Liver (tissue), 7 donors: ENCODE measurements at regions not wholly inside any gene's neighbourhood (a gene's known extent, or its start where the extent isn't known, plus 50 kb on each side); places are given as distances from the start of the nearest gene placed in this dataset.

Experiments used
- DNase-seq: peaks from one replicate; pipeline ENCODE4 v3.0.0-alpha.2; 2017; ENCODE audit warnings: low spot score
- H3K27ac ChIP-seq, 2 donors: one replicate each; pipeline ENCODE4 v1.7.0; 2013; ENCODE audit warnings: inconsistent platforms in 2 of 2, low read length in 2 of 2, control low read depth in 1 of 2, low read depth in 1 of 2, mild to moderate bottlenecking in 1 of 2
- H3K27me3 ChIP-seq, 4 donors: one replicate each; pipeline versions ENCODE4 v1.6.1 to v1.7.0; 2013; ENCODE audit warnings: low read length in 3 of 4, inconsistent platforms in 1 of 4, mild to moderate bottlenecking in 1 of 4, moderate library complexity in 1 of 4; ENCODE audit not compliant: control insufficient read depth in 4 of 4, insufficient read depth in 4 of 4
- H3K36me3 ChIP-seq, 4 donors: one replicate each; pipeline versions ENCODE4 v1.6.1 to v1.7.0; 2013; ENCODE audit warnings: low read length in 3 of 4, mild to moderate bottlenecking in 3 of 4, low read depth in 1 of 4, moderate library complexity in 1 of 4; ENCODE audit not compliant: control insufficient read depth in 4 of 4, insufficient read depth in 3 of 4
- H3K4me1 ChIP-seq, 4 donors: one replicate each; pipeline versions ENCODE4 v1.6.1 to v1.7.0; 2013; ENCODE audit warnings: low read length in 3 of 4, mild to moderate bottlenecking in 3 of 4, moderate library complexity in 1 of 4; ENCODE audit not compliant: control insufficient read depth in 4 of 4, insufficient read depth in 4 of 4
- H3K4me3 ChIP-seq, 3 donors: one replicate each; pipeline versions ENCODE4 v1.6.1 to v1.7.0; 2013; ENCODE audit warnings: low read length in 3 of 3, control low read depth in 1 of 3, low read depth in 1 of 3, mild to moderate bottlenecking in 1 of 3
- H3K9ac ChIP-seq, 2 donors: one replicate each; pipeline ENCODE4 v1.7.0; 2013; ENCODE audit warnings: low read length in 2 of 2, mild to moderate bottlenecking in 2 of 2, moderate library complexity in 2 of 2, control low read depth in 1 of 2, low read depth in 1 of 2
- H3K9me3 ChIP-seq, 4 donors: one replicate each; pipeline versions ENCODE4 v1.6.1 to v1.7.0; 2013; ENCODE audit warnings: low read length in 3 of 4; ENCODE audit not compliant: control insufficient read depth in 4 of 4
- ATF3 ChIP-seq: IDR thresholded peaks from 2 replicates; pipeline ENCODE4 v1.6.1; 2016; ENCODE audit warnings: antibody characterized with exemption
- EGR1 ChIP-seq, 2 donors: IDR thresholded peaks; 2 replicates each; pipeline ENCODE4 v1.6.1; 2016 to 2018; ENCODE audit warnings: antibody characterized with exemption in 2 of 2, low read depth in 2 of 2
- FOXA1 ChIP-seq: IDR thresholded peaks from 2 replicates; pipeline ENCODE4 v1.6.1; 2016; ENCODE audit warnings: antibody characterized with exemption
- FOXA2 ChIP-seq: IDR thresholded peaks from 2 replicates; pipeline ENCODE4 v1.6.1; 2016; ENCODE audit warnings: antibody characterized with exemption
- GABPA ChIP-seq, 2 donors: IDR thresholded peaks in 1 of 2; conservative IDR thresholded peaks in 1 of 2; 2 replicates each; pipeline ENCODE4 v1.6.1; 2016; ENCODE audit warnings: antibody characterized with exemption in 2 of 2, mild to moderate bottlenecking in 1 of 2, moderate library complexity in 1 of 2
- HNF4A ChIP-seq, 2 donors: conservative IDR thresholded peaks; 2 replicates each; pipeline ENCODE4 v1.6.1; 2016; ENCODE audit warnings: antibody characterized with exemption in 2 of 2, mild to moderate bottlenecking in 2 of 2
- HNF4G ChIP-seq: IDR thresholded peaks from 2 replicates; pipeline ENCODE4 v1.6.1; 2016; ENCODE audit warnings: antibody characterized with exemption
- JUND ChIP-seq, 2 donors: IDR thresholded peaks; 2 replicates each; pipeline ENCODE4 v1.6.1; 2016; ENCODE audit warnings: antibody characterized with exemption in 2 of 2
- NR2F2 ChIP-seq: IDR thresholded peaks from 2 replicates; pipeline ENCODE4 v1.6.1; 2016; ENCODE audit warnings: antibody characterized with exemption
- RAD21 ChIP-seq, 2 donors: IDR thresholded peaks; 2 replicates each; pipeline ENCODE4 v1.6.1; 2016; ENCODE audit warnings: antibody characterized with exemption in 2 of 2, mild to moderate bottlenecking in 2 of 2
- REST ChIP-seq: IDR thresholded peaks from 2 replicates; pipeline ENCODE4 v1.6.1; 2016; ENCODE audit warnings: antibody characterized with exemption, mild to moderate bottlenecking
- RXRA ChIP-seq, 2 donors: IDR thresholded peaks; 2 replicates each; pipeline ENCODE4 v1.6.1; 2017 to 2018; ENCODE audit warnings: antibody characterized with exemption in 2 of 2, mild to moderate bottlenecking in 1 of 2
- SP1 ChIP-seq: IDR thresholded peaks from 2 replicates; pipeline ENCODE4 v1.6.1; 2018; ENCODE audit warnings: antibody characterized with exemption, mild to moderate bottlenecking
- TAF1 ChIP-seq: conservative IDR thresholded peaks from 2 replicates; pipeline ENCODE4 v1.6.1; 2016; ENCODE audit warnings: antibody characterized with exemption, mild to moderate bottlenecking
- YY1 ChIP-seq: IDR thresholded peaks from 2 replicates; pipeline ENCODE4 v1.6.1; 2016; ENCODE audit warnings: antibody characterized with exemption, mild to moderate bottlenecking
- WGBS: extraction: QIAGEN DNeasy Blood & Tissue Kit; methylation state at CpG from one replicate; pipeline ENCODE4 v1.1.7; 2013; 5-methylcytosine and 5-hydroxymethylcytosine counted together
- TF ChIP-seq, protein P1 (sequence below): IDR thresholded peaks from 2 replicates; pipeline ENCODE4 v1.6.1; 2016; ENCODE audit warnings: antibody characterized with exemption
- TF ChIP-seq, protein P2 (sequence below): IDR thresholded peaks from 2 replicates; pipeline ENCODE4 v1.6.1; 2016; ENCODE audit warnings: antibody characterized with exemption
- donor health status: healthy.
- donor health status: healthy.
- donor health status: healthy.
- donor health status: healthy.

- no peak for TF ChIP-seq NR2F2
- TF ChIP-seq HNF4G = no peak
- no peak for TF ChIP-seq ATF3
- TF ChIP-seq YY1 = no peak
- TF ChIP-seq TAF1 = no peak
- TF ChIP-seq SP1 = no peak
- Histone ChIP-seq H3K9me3 (no peaks in the 10 kb centered on the region), H3K27ac (no peak overlapping the region), H3K4me3 (no peak overlapping the region), H3K4me1 (no peaks in the 10 kb centered on the region), H3K36me3 (peaks cover 0 to 1% (median 0%) of the 10 kb centered on the region in 4 donors), H3K27me3 (peaks cover 0 to 2% (median 0%) of the 10 kb centered on the region in 4 donors), H3K9ac (no peak overlapping the region)
- WGBS = 93% methylated on average over 41 of the region's 41 CpGs
- DNase-seq = no peak
These were observed 173.8 kb downstream of the TMEM18 start for GRCh38 chr2:503288-503999.

- no peak overlapping the region for H3K27ac ChIP-seq
- H3K36me3 ChIP-seq = peaks cover 0 to 1% (median 0%) of the 10 kb centered on the region in 4 donors
- TF ChIP-seq FOXA1 = no peak
- TF ChIP-seq HNF4A (conservative IDR thresholded peaks at IDR 0.05) = no peak
- TF ChIP-seq HNF4G = no peak
- TF ChIP-seq NR2F2 = no peak
- no peak for TF ChIP-seq RXRA (IDR thresholded peaks at IDR 0.05)
- no peak for TF ChIP-seq EGR1 (IDR thresholded peaks at IDR 0.05; ENCODE audit: low read depth in 2 of 2)
- TF ChIP-seq SP1 = no peak
- TF ChIP-seq, protein P1, sequence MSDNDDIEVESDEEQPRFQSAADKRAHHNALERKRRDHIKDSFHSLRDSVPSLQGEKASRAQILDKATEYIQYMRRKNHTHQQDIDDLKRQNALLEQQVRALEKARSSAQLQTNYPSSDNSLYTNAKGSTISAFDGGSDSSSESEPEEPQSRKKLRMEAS = no peak
- no peak for TF ChIP-seq ATF3
- no peak for TF ChIP-seq RAD21 (IDR thresholded peaks at IDR 0.05)
- TF ChIP-seq GABPA (IDR thresholded peaks at IDR 0.05 in 1 of 2, conservative IDR thresholded peaks at IDR 0.05 in 1 of 2) = no peak
- TF ChIP-seq YY1 = no peak
- TF ChIP-seq REST = no peak
- no peak for TF ChIP-seq TAF1
- TF ChIP-seq FOXA2 = no peak
- TF ChIP-seq, protein P2, sequence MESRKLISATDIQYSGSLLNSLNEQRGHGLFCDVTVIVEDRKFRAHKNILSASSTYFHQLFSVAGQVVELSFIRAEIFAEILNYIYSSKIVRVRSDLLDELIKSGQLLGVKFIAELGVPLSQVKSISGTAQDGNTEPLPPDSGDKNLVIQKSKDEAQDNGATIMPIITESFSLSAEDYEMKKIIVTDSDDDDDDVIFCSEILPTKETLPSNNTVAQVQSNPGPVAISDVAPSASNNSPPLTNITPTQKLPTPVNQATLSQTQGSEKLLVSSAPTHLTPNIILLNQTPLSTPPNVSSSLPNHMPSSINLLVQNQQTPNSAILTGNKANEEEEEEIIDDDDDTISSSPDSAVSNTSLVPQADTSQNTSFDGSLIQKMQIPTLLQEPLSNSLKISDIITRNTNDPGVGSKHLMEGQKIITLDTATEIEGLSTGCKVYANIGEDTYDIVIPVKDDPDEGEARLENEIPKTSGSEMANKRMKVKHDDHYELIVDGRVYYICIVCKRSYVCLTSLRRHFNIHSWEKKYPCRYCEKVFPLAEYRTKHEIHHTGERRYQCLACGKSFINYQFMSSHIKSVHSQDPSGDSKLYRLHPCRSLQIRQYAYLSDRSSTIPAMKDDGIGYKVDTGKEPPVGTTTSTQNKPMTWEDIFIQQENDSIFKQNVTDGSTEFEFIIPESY = no peak
- TF ChIP-seq JUND (IDR thresholded peaks at IDR 0.05) = no peak
- no peaks in the 10 kb centered on the region for H3K4me1 ChIP-seq
- no peak for DNase-seq
- H3K4me3 ChIP-seq = no peak overlapping the region
- 96% methylated on average over 35 of the region's 35 CpGs for WGBS
- H3K9me3 ChIP-seq = no peaks in the 10 kb centered on the region
- peaks cover 0 to 2% (median 0%) of the 10 kb centered on the region in 4 donors for H3K27me3 ChIP-seq
- H3K9ac ChIP-seq = no peak overlapping the region
These were observed 174.4 kb downstream of the TMEM18 start for GRCh38 chr2:502831-503230.
